Dedifferentiated amniotic fluid mesenchymal stem cell (primary cell): ENCODE measurements at regions not wholly inside any gene's neighbourhood (a gene's known extent, or its start where the extent isn't known, plus 50 kb on each side); places are given as distances from the start of the nearest gene placed in this dataset.
"Not testable (repeated sequence)": the region's sequence is repeated elsewhere in the genome, so short reads cannot be mapped to it uniquely, and the experiment has no call there.

Source experiments
- DNase-seq: peaks from one replicate; pipeline ENCODE4 v3.0.0-alpha.2; 2016; ENCODE audit errors: extremely low spot score

GRCh38 chr13:88717946-88718345 lies 1046.8 kb downstream of the SLITRK5 start:
- no peak for DNase-seq

GRCh38 chr13:88718781-88719180 lies 1047.6 kb downstream of the SLITRK5 start:
- no peak for DNase-seq

- no peak for DNase-seq
Observed at GRCh38 chr13:88726075-88726474, 1054.9 kb downstream of the SLITRK5 start.

- DNase-seq = not testable (repeated sequence)
Observed at GRCh38 chr13:88727236-88727635, 1056.1 kb downstream of the SLITRK5 start.

- no peak for DNase-seq
Observed at GRCh38 chr13:88729605-88730004, 1058.4 kb downstream of the SLITRK5 start.

- no peak for DNase-seq
Observed at GRCh38 chr13:88736026-88736425, 1064.9 kb downstream of the SLITRK5 start.

- no peak for DNase-seq
Observed at GRCh38 chr13:88739195-88739594, 1068.0 kb downstream of the SLITRK5 start.

- no peak for DNase-seq
Observed at GRCh38 chr13:88744289-88744688, 1073.1 kb downstream of the SLITRK5 start.

- no peak for DNase-seq
Observed at GRCh38 chr13:88745011-88745410, 1073.8 kb downstream of the SLITRK5 start.

- no peak for DNase-seq
Observed at GRCh38 chr13:88752041-88752440, 1080.9 kb downstream of the SLITRK5 start.

- no peak for DNase-seq
Observed at GRCh38 chr13:88754141-88754540, 1083.0 kb downstream of the SLITRK5 start.

- DNase-seq = no peak
Observed at GRCh38 chr13:88761145-88761544, 1090.0 kb downstream of the SLITRK5 start.

GRCh38 chr13:88764103-88764502 lies 1092.9 kb downstream of the SLITRK5 start:
- no peak for DNase-seq

- no peak for DNase-seq
Observed at GRCh38 chr13:88800505-88800904, 1129.3 kb downstream of the SLITRK5 start.

- DNase-seq = no peak
Observed at GRCh38 chr13:88801361-88801760, 1130.2 kb downstream of the SLITRK5 start.

- DNase-seq = no peak
Observed at GRCh38 chr13:88802886-88803285, 1131.7 kb downstream of the SLITRK5 start.

GRCh38 chr13:88806438-88806837 lies 1135.3 kb downstream of the SLITRK5 start:
- no peak for DNase-seq

GRCh38 chr13:88817560-88817959 lies 1146.4 kb downstream of the SLITRK5 start:
- no peak for DNase-seq

GRCh38 chr13:88823114-88823513 lies 1151.9 kb downstream of the SLITRK5 start:
- DNase-seq = no peak

- no peak for DNase-seq
Observed at GRCh38 chr13:88824218-88824617, 1153.0 kb downstream of the SLITRK5 start.

GRCh38 chr13:88840085-88840484 lies 1168.9 kb downstream of the SLITRK5 start:
- DNase-seq = no peak

- not testable (repeated sequence) for DNase-seq
Observed at GRCh38 chr13:88852293-88852692, 1181.1 kb downstream of the SLITRK5 start.

- no peak for DNase-seq
Observed at GRCh38 chr13:88857256-88857655, 1186.1 kb downstream of the SLITRK5 start.

- no peak for DNase-seq
Observed at GRCh38 chr13:88862095-88862620, 1191.0 kb downstream of the SLITRK5 start.
